Esophagus squamous epithelium (tissue), 5 donors: ENCODE measurements at regions not wholly inside any gene's neighbourhood (a gene's known extent, or its start where the extent isn't known, plus 50 kb on each side); places are given as distances from the start of the nearest gene placed in this dataset.

ENCODE experiments used
- DNase-seq: peaks from one replicate; lab custom pipeline; 2025; lab: John Stamatoyannopoulos, UW
- H3K27ac ChIP-seq, 4 donors: fragments of 200-600 bp; sonication (generic); one replicate each; pipeline ENCODE4 v1.5.1; 2016 to 2019; ENCODE audit warnings: mild to moderate bottlenecking in 1 of 4
- H3K27me3 ChIP-seq, 4 donors: fragments of 200-600 bp; sonication (generic); 1 replicate in 3 of 4; 2 replicates in 1 of 4; pipeline versions ENCODE4 v1.5.1 to v1.6.0; 2017 to 2021; ENCODE audit warnings: antibody characterized with exemption in 1 of 4
- H3K36me3 ChIP-seq, 3 donors: fragments of 200-600 bp; sonication (generic); one replicate each; pipeline ENCODE4 v1.5.1; 2016 to 2019
- H3K4me1 ChIP-seq, 3 donors: fragments of 200-600 bp; sonication (generic); one replicate each; pipeline ENCODE4 v1.5.1; 2017 to 2019
- H3K4me3 ChIP-seq, 4 donors: fragments of 200-600 bp; sonication (generic); 1 replicate in 3 of 4; 2 replicates in 1 of 4; pipeline ENCODE4 v1.5.1; 2016 to 2019; ENCODE audit warnings: mild to moderate bottlenecking in 2 of 4, moderate library complexity in 1 of 4
- H3K9me3 ChIP-seq, 3 donors: fragments of 200-600 bp; sonication (generic); one replicate each; pipeline ENCODE4 v1.5.1; 2016 to 2019
- CTCF ChIP-seq, 6 experiments: fragments of 450-650 bp in 4 of 6; fragments of 200-600 bp in 2 of 6; sonication (generic) in 2 of 6; IDR thresholded peaks; one replicate each; pipeline ENCODE4 v1.5.1; 2016 to 2019; ENCODE audit warnings: antibody characterized with exemption in 6 of 6, mild to moderate bottlenecking in 4 of 6, moderate library complexity in 4 of 6
- POLR2A ChIP-seq, 4 donors: fragments of 450-650 bp; IDR thresholded peaks; one replicate each; pipeline ENCODE4 v1.6.1; 2017; ENCODE audit warnings: antibody characterized with exemption in 4 of 4, mild to moderate bottlenecking in 4 of 4, moderate library complexity in 3 of 4
- WGBS, 2 donors: methylation state at CpG; one replicate each; pipeline ENCODE4 v1.1.5; 2018; 5-methylcytosine and 5-hydroxymethylcytosine counted together
- intact Hi-C: fragments of 100-400 bp; cut with DNase I; formaldehyde crosslinking; loops from one replicate; pipeline ENCODE4 v1.15.0; 2022
- donor health status: DM: yes; HTN: yes; CAD: no.

- Histone ChIP-seq H3K27me3 (no peaks in the 10 kb centered on the region), H3K9me3 (no peaks in the 10 kb centered on the region), H3K4me3 (no peak overlapping the region), H3K27ac (no peak overlapping the region), H3K4me1 (no peaks in the 10 kb centered on the region), H3K36me3 (no peaks in the 10 kb centered on the region)
- no peak for DNase-seq
- intact Hi-C loops: no loop called here
- 69 to 71% methylated on average over 3 of the region's 3 CpGs for WGBS, 2 donors
- no peak for TF ChIP-seq POLR2A (IDR thresholded peaks at IDR 0.05)
- TF ChIP-seq CTCF (IDR thresholded peaks at IDR 0.05): no peak
These were observed 126.1 kb upstream of the HAPLN1 start for GRCh38 chr5:83846624-83847350.

- no peak for TF ChIP-seq POLR2A (IDR thresholded peaks at IDR 0.05)
- TF ChIP-seq CTCF (IDR thresholded peaks at IDR 0.05): no peak
- Histone ChIP-seq H3K9me3 (no peaks in the 10 kb centered on the region), H3K27ac (no peak overlapping the region), H3K27me3 (no peaks in the 10 kb centered on the region), H3K36me3 (no peaks in the 10 kb centered on the region), H3K4me3 (peak overlapping the region in 1 of 4 donors; percentile 43), H3K4me1 (no peaks in the 10 kb centered on the region)
- WGBS, 2 donors: 46 to 52% methylated on average over 7 of the region's 7 CpGs
- DNase-seq: no peak
- intact Hi-C loops: no loop called here
These were observed 123.9 kb upstream of the HAPLN1 start for GRCh38 chr5:83844449-83845068.

- WGBS, 2 donors: 76 to 91% methylated on average over 3 of the region's 3 CpGs
- H3K4me1 ChIP-seq: no peaks in the 10 kb centered on the region
- H3K27ac ChIP-seq: no peak overlapping the region
- TF ChIP-seq POLR2A (IDR thresholded peaks at IDR 0.05): no peak
- TF ChIP-seq CTCF (IDR thresholded peaks at IDR 0.05): no peak
- no peaks in the 10 kb centered on the region for H3K27me3 ChIP-seq
- no peaks in the 10 kb centered on the region for H3K36me3 ChIP-seq
- no peak overlapping the region for H3K4me3 ChIP-seq
- H3K9me3 ChIP-seq: no peaks in the 10 kb centered on the region
- no peak for DNase-seq
- intact Hi-C loops: no loop called here
These were observed 119.1 kb upstream of the HAPLN1 start for GRCh38 chr5:83839788-83840187.

- Histone ChIP-seq H3K9me3 (no peaks in the 10 kb centered on the region), H3K27ac (no peak overlapping the region), H3K4me1 (no peaks in the 10 kb centered on the region), H3K36me3 (no peaks in the 10 kb centered on the region), H3K4me3 (no peak overlapping the region), H3K27me3 (no peaks in the 10 kb centered on the region)
- WGBS, 2 donors: 34 to 41% methylated on average over 2 of the region's 2 CpGs
- no peak for DNase-seq
- TF ChIP-seq CTCF (IDR thresholded peaks at IDR 0.05) (no peak), POLR2A (IDR thresholded peaks at IDR 0.05) (no peak)
- intact Hi-C loops: no loop called here
These were observed 118.6 kb upstream of the HAPLN1 start for GRCh38 chr5:83839256-83839655.

- Histone ChIP-seq H3K27ac (no peak overlapping the region), H3K36me3 (no peaks in the 10 kb centered on the region), H3K4me3 (no peak overlapping the region), H3K4me1 (no peaks in the 10 kb centered on the region), H3K27me3 (no peaks in the 10 kb centered on the region), H3K9me3 (no peaks in the 10 kb centered on the region)
- no peak for DNase-seq
- 68 to 71% methylated on average over 4 of the region's 4 CpGs for WGBS, 2 donors
- intact Hi-C loops: no loop called here
- TF ChIP-seq POLR2A (IDR thresholded peaks at IDR 0.05): no peak
- TF ChIP-seq CTCF (IDR thresholded peaks at IDR 0.05): no peak
These were observed 116.7 kb upstream of the HAPLN1 start for GRCh38 chr5:83837265-83837907.
